Testis (tissue), 2 donors: ENCODE measurements at regions not wholly inside any gene's neighbourhood (a gene's known extent, or its start where the extent isn't known, plus 50 kb on each side); places are given as distances from the start of the nearest gene placed in this dataset.

Experiments used
- DNase-seq: peaks from one replicate; pipeline ENCODE4 v3.0.0-alpha.2; 2019
- H3K27ac ChIP-seq, 2 donors: fragments of 200-600 bp; sonication (generic); one replicate each; pipeline ENCODE4 v1.5.1; 2019
- H3K27me3 ChIP-seq: fragments of 200-600 bp; sonication (generic); one replicate; pipeline ENCODE4 v1.5.1; 2019
- H3K36me3 ChIP-seq: fragments of 200-600 bp; sonication (generic); one replicate; pipeline ENCODE4 v1.5.1; 2017; ENCODE audit warnings: low read depth; ENCODE audit errors: missing control alignments
- H3K4me1 ChIP-seq: fragments of 200-600 bp; sonication (generic); one replicate; pipeline ENCODE4 v1.5.1; 2019
- H3K4me3 ChIP-seq, 2 donors: fragments of 200-600 bp; sonication (generic); one replicate each; pipeline ENCODE4 v1.5.1; 2017 to 2019
- H3K9me3 ChIP-seq: fragments of 200-600 bp; sonication (generic); one replicate; pipeline ENCODE4 v1.5.1; 2017
- POLR2A ChIP-seq: fragments of 450-650 bp; IDR thresholded peaks from one replicate; pipeline ENCODE4 v1.6.1; 2017; ENCODE audit warnings: antibody characterized with exemption, mild to moderate bottlenecking, moderate library complexity
- WGBS, 2 donors: methylation state at CpG; one replicate each; pipeline ENCODE4 v1.1.5; 2018; 5-methylcytosine and 5-hydroxymethylcytosine counted together
- intact Hi-C: fragments of 100-400 bp; cut with DNase I; formaldehyde crosslinking; loops from one replicate; pipeline ENCODE4 v1.15.1; 2023; ENCODE audit warnings: low total_unique reads
- TF ChIP-seq, protein P1 (sequence below), 3 experiments: fragments of 450-650 bp in 2 of 3; fragments of 200-600 bp in 1 of 3; sonication (generic) in 1 of 3; IDR thresholded peaks; one replicate each; pipeline ENCODE4 v1.5.1; 2016 to 2019; ENCODE audit warnings: antibody characterized with exemption in 3 of 3, mild to moderate bottlenecking in 2 of 3, moderate library complexity in 1 of 3

DNA sequence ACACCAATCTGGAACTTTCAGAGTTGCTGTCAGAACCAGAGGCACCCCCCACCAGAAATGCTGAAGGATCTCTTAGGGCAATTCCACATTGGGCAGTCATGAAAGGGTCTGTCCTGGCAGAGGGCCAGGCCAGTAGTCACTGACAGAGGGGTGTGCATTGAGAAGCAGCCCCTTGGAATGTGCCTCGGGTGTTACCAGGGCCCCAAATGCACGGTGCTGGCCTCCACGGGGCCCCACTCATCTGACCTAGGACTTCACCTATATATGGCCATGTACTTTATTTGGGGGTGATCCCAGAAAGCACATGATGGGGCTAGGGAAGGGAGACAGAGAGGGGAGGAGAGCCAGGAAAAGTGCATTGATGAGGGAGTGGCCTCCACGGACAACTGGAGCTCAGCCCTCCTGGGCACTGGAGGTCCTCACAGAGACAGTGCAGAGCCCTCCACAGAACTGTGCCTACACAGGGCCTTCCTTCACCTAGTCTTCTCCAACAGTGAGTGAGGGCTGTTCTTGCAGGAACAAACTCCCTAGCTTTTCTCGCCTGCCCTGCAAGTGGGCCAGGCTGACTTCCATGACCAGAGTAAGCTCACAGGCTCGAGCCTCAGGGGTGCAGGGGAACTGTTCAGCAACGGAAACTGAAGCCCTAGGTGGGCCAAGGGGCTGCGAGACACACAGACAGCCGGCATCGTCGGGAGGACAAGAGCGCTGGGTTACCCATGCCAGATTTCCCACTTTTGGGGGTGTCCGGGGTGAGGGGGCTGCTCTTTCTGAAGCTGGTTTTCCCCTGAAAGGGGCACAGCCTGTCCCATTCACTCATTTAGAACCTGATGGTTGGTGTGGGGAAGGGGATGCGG lies 136.2 kb downstream of the HMX1 start:
- no peaks in the 10 kb centered on the region for H3K9me3 ChIP-seq
- WGBS, 2 donors: 74 to 78% methylated on average over 10 to 14 of the region's 14 CpGs
- H3K4me1 ChIP-seq: no peaks in the 10 kb centered on the region
- H3K27ac ChIP-seq: no peak overlapping the region
- no peaks in the 10 kb centered on the region for H3K36me3 ChIP-seq
- H3K4me3 ChIP-seq: no peak overlapping the region
- TF ChIP-seq POLR2A: no peak
- TF ChIP-seq, protein P1, sequence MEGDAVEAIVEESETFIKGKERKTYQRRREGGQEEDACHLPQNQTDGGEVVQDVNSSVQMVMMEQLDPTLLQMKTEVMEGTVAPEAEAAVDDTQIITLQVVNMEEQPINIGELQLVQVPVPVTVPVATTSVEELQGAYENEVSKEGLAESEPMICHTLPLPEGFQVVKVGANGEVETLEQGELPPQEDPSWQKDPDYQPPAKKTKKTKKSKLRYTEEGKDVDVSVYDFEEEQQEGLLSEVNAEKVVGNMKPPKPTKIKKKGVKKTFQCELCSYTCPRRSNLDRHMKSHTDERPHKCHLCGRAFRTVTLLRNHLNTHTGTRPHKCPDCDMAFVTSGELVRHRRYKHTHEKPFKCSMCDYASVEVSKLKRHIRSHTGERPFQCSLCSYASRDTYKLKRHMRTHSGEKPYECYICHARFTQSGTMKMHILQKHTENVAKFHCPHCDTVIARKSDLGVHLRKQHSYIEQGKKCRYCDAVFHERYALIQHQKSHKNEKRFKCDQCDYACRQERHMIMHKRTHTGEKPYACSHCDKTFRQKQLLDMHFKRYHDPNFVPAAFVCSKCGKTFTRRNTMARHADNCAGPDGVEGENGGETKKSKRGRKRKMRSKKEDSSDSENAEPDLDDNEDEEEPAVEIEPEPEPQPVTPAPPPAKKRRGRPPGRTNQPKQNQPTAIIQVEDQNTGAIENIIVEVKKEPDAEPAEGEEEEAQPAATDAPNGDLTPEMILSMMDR (IDR thresholded peaks at IDR 0.05): no peak
- DNase-seq: no peak
- no peaks in the 10 kb centered on the region for H3K27me3 ChIP-seq
- intact Hi-C loops: no loop called here

- Histone ChIP-seq H3K9me3 (no peaks in the 10 kb centered on the region), H3K27ac (no peak overlapping the region), H3K36me3 (no peaks in the 10 kb centered on the region), H3K27me3 (no peaks in the 10 kb centered on the region), H3K4me1 (no peaks in the 10 kb centered on the region), H3K4me3 (no peak overlapping the region)
- no peak for DNase-seq
- TF ChIP-seq, protein P1 (IDR thresholded peaks at IDR 0.05): no peak
- TF ChIP-seq POLR2A: no peak
- WGBS, 2 donors: 82 to 89% methylated on average over 4 to 5 of the region's 5 CpGs
- intact Hi-C loops: no loop called here
These were observed 138.9 kb downstream of the HMX1 start for GRCh38 chr4:8732681-8733243.

DNA sequence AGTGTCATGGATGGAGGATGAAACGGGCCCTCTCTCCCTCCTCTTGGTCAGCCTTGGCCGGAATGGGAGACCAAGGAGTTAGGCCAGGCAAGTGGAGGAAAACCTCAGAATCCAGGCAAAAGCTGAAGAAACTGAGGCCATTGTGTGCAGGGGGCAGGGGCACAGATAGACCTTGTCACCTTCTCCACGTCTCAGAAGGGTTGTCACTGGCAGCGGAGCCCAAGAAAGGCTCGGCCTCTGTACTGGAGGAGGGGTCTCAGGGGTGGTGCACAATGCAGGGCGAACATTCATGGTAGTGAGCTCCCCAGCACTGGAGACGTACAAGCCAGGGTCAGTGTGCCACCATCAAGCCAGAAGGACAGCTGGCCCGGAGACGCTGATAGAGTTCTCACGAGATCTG lies 139.5 kb downstream of the CPZ start:
- WGBS, 2 donors: 68 to 69% methylated on average over 10 of the region's 10 CpGs
- no peaks in the 10 kb centered on the region for H3K27me3 ChIP-seq
- no peaks in the 10 kb centered on the region for H3K9me3 ChIP-seq
- H3K36me3 ChIP-seq: no peaks in the 10 kb centered on the region
- no peak overlapping the region for H3K27ac ChIP-seq
- H3K4me3 ChIP-seq: no peak overlapping the region
- intact Hi-C loops: no loop called here
- no peak for TF ChIP-seq POLR2A
- TF ChIP-seq, protein P1 (IDR thresholded peaks at IDR 0.05): no peak
- H3K4me1 ChIP-seq: no peaks in the 10 kb centered on the region
- no peak for DNase-seq

- H3K27ac ChIP-seq: no peak overlapping the region
- intact Hi-C loops: no loop called here
- no peaks in the 10 kb centered on the region for H3K27me3 ChIP-seq
- H3K4me3 ChIP-seq: no peak overlapping the region
- H3K9me3 ChIP-seq: no peaks in the 10 kb centered on the region
- TF ChIP-seq, protein P1 (IDR thresholded peaks at IDR 0.05): no peak
- TF ChIP-seq POLR2A: no peak
- no peaks in the 10 kb centered on the region for H3K36me3 ChIP-seq
- 89 to 94% methylated on average over 6 of the region's 6 CpGs for WGBS, 2 donors
- no peaks in the 10 kb centered on the region for H3K4me1 ChIP-seq
- no peak for DNase-seq
These were observed 138.8 kb downstream of the CPZ start for GRCh38 chr4:8731364-8731763.

DNA sequence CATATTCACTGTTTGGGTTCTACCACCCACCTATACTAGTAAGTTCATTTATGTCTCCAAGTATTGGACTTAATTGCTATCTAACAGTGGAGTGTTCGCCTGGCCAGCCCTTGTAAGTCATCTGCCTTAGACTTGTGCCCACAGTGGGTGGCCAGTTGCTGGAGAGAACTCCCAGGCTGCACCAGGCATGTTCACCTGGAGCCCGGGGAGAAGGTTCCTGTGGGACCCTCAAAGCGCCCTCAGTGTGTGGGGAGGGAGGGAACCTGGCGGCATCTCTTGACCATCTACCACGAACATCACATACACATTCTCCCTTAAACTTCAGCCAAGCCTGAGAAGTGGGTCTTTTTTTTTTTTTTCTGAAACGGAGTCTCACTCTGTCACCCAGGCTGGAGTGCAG lies 138.1 kb downstream of the CPZ start:
- 84 to 85% methylated on average over 6 of the region's 6 CpGs for whole genome bisulfite sequencing, 2 donors
- H3K36me3 ChIP-seq: no peaks in the 10 kb centered on the region
- H3K9me3 ChIP-seq: no peaks in the 10 kb centered on the region
- H3K4me3 ChIP-seq: no peak overlapping the region
- no peak overlapping the region for H3K27ac ChIP-seq
- TF ChIP-seq, protein P1 (IDR thresholded peaks at IDR 0.05): no peak
- no peak for TF ChIP-seq POLR2A
- intact Hi-C loops: no loop called here
- no peak for DNase-seq
- H3K4me1 ChIP-seq: no peaks in the 10 kb centered on the region
- H3K27me3 ChIP-seq: no peaks in the 10 kb centered on the region
